ENCODE measurements at regions not wholly inside any gene's neighbourhood (a gene's known extent, or its start where the extent isn't known, plus 50 kb on each side); places are given as distances from the start of the nearest gene placed in this dataset.

DNA sequence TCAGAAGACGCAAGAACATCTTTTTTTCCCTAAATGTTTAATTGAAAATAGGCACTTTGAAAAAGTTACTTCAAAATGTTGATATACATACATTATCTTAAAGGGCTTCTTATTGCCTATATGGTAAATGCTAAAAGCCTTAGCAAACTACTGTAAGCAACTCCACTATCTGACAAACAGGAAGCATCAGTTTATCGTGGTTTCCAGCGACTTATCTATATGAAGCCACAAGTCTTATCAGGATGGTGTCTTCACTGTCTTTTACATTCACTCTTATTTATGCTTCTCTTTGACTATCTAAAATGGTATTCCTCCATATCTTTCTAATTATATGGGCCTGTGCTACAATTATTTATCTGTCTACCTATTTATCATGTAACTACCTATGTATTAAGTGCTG is 2091.9 kb downstream of the LRRC4C start:
- no peak for FAIRE-seq
- 3% methylated on average over 3 of the region's 3 CpGs for WGBS (ENCODE audit: low lambda C conversion rate)
- Histone ChIP-seq H2AFZ (ENCODE audit: low read length) (no peak overlapping the region), H3K27ac (ENCODE audit: extremely low read length, insufficient read depth, low read length) (no peak overlapping the region), H3K27me3 (ENCODE audit: control insufficient read depth in 1 of 2, insufficient read depth in 2 of 2, low read length in 2 of 2) (no peaks in the 10 kb centered on the region), H3K36me3 (replicated peaks in 1 of 2; ENCODE audit: control insufficient read depth in 1 of 2, insufficient read depth in 2 of 2, low read length in 2 of 2) (no peaks in the 10 kb centered on the region), H4K20me1 (ENCODE audit: insufficient read depth, low read length) (no peaks in the 10 kb centered on the region), H3K4me3 (replicated peaks in 1 of 3; ENCODE audit: insufficient read depth in 1 of 3, low read depth in 2 of 3, low read length in 3 of 3) (no peak overlapping the region), H3K9ac (ENCODE audit: insufficient read depth, low read depth, low read length) (no peak overlapping the region), H3K4me1 (ENCODE audit: insufficient read depth, low read length) (no peaks in the 10 kb centered on the region), H3K79me2 (ENCODE audit: insufficient read depth, low read length) (no peaks in the 10 kb centered on the region), H3K9me3 (ENCODE audit: low read length) (no peaks in the 10 kb centered on the region), H3K4me2 (ENCODE audit: low read depth, low read length) (no peak overlapping the region)
- no peak for DNase-seq (ENCODE audit: low spot score)
- no TSS peak for BruUV-seq (replicated peaks)
- CTCF ChIA-PET (ENCODE audit: low intra/inter-chr PET ratio, low total read pairs), result no interaction called here
- intact Hi-C loops (cut with micrococcal nuclease; ENCODE audit: unreplicated experiment) (no loop called here), in situ Hi-C loops (cut with HindIII; ENCODE audit: extremely low pct_ligation_motif_present, low pct_unique_long_range_greater_than_20kb) (no loop called here)
- POLR2A ChIA-PET, result no interaction called here
- no peak for ATAC-seq
- TF ChIP-seq ZNF317 (CRISPR knock-in tag; IDR thresholded peaks at IDR 0.05), result no peak
- TF ChIP-seq, protein P1, sequence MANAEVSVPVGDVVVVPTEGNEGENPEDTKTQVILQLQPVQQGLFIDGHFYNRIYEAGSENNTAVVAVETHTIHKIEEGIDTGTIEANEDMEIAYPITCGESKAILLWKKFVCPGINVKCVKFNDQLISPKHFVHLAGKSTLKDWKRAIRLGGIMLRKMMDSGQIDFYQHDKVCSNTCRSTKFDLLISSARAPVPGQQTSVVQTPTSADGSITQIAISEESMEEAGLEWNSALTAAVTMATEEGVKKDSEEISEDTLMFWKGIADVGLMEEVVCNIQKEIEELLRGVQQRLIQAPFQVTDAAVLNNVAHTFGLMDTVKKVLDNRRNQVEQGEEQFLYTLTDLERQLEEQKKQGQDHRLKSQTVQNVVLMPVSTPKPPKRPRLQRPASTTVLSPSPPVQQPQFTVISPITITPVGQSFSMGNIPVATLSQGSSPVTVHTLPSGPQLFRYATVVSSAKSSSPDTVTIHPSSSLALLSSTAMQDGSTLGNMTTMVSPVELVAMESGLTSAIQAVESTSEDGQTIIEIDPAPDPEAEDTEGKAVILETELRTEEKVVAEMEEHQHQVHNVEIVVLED (CRISPR knock-in tag; IDR thresholded peaks at IDR 0.05; ENCODE audit: borderline replicate concordance), result no peak
- no peak for TF ChIP-seq YEATS2 (CRISPR knock-in tag; IDR thresholded peaks at IDR 0.05; ENCODE audit: borderline replicate concordance)
- no peak for TF ChIP-seq SNRNP70 (IDR thresholded peaks at IDR 0.05; ENCODE audit: low read depth, low read length)
- no peak for TF ChIP-seq NBN (conservative IDR thresholded peaks at IDR 0.05)
- TF ChIP-seq KAT2B (IDR thresholded peaks at IDR 0.05; ENCODE audit: borderline replicate concordance, low read depth, low read length), result no peak
- no peak for TF ChIP-seq PLRG1 (conservative IDR thresholded peaks at IDR 0.05)
- no peak for TF ChIP-seq HDAC6 (IDR thresholded peaks at IDR 0.05; ENCODE audit: low read depth, low read length)
- TF ChIP-seq TAF15 (IDR thresholded peaks at IDR 0.05; ENCODE audit: low read depth, low read length, poor library complexity, severe bottlenecking), result no peak
- no peak for TF ChIP-seq NFIC (IDR thresholded peaks at IDR 0.05; ENCODE audit: low read length)
- TF ChIP-seq, protein P2, sequence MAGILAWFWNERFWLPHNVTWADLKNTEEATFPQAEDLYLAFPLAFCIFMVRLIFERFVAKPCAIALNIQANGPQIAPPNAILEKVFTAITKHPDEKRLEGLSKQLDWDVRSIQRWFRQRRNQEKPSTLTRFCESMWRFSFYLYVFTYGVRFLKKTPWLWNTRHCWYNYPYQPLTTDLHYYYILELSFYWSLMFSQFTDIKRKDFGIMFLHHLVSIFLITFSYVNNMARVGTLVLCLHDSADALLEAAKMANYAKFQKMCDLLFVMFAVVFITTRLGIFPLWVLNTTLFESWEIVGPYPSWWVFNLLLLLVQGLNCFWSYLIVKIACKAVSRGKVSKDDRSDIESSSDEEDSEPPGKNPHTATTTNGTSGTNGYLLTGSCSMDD (CRISPR knock-in tag; IDR thresholded peaks at IDR 0.05), result no peak
- no peak for TF ChIP-seq HOXD1 (CRISPR knock-in tag; IDR thresholded peaks at IDR 0.05)
- TF ChIP-seq, protein P3, sequence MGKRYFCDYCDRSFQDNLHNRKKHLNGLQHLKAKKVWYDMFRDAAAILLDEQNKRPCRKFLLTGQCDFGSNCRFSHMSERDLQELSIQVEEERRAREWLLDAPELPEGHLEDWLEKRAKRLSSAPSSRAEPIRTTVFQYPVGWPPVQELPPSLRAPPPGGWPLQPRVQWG (CRISPR knock-in tag; IDR thresholded peaks at IDR 0.05; ENCODE audit: borderline replicate concordance, low read depth), result no peak

Measured in HepG2 (cell line).